ENCODE measurements at regions not wholly inside any gene's neighbourhood (a gene's known extent, or its start where the extent isn't known, plus 50 kb on each side); places are given as distances from the start of the nearest gene placed in this dataset.

GRCh38 chr1:55428231-55428630 is 213.1 kb upstream of the USP24 start:
- no peaks in the 10 kb centered on the region for H3K27me3 ChIP-seq
- no peaks in the 10 kb centered on the region for H3K79me2 ChIP-seq (ENCODE audit: low read depth)
- DNase-seq (ENCODE audit: low spot score) = no peak
- H3K9me3 ChIP-seq (ENCODE audit: low read depth) = no peaks in the 10 kb centered on the region
- no peak overlapping the region for H3K27ac ChIP-seq
- H3K36me3 ChIP-seq = no peaks in the 10 kb centered on the region
- H3F3A ChIP-seq (ENCODE audit: low read depth) = no peaks in the 10 kb centered on the region
- Mint-ChIP-seq H3K9me3 (peaks cover 3% of the 10 kb centered on the region), H3K27ac (peak overlapping the region; percentile 85), H3K27me3 (ENCODE audit: insufficient read depth, low read depth) (peaks cover 2% of the 10 kb centered on the region), H3K4me3 (no peak overlapping the region), H3K4me1 (peaks cover 14% of the 10 kb centered on the region), H3K36me3 (no peaks in the 10 kb centered on the region)
- H3K4me3 ChIP-seq = no peak overlapping the region
- H3K4me1 ChIP-seq = no peaks in the 10 kb centered on the region
- no peaks in the 10 kb centered on the region for H4K20me1 ChIP-seq (ENCODE audit: low read depth)
- H2AFZ ChIP-seq (replicated peaks) = no peak overlapping the region
- no peak overlapping the region for H3K9ac ChIP-seq
- no peak overlapping the region for H3K4me2 ChIP-seq
- TF ChIP-seq CTCF (IDR thresholded peaks at IDR 0.05) (no peak), EZH2phosphoT487 (IDR thresholded peaks at IDR 0.05) (no peak)

DNA sequence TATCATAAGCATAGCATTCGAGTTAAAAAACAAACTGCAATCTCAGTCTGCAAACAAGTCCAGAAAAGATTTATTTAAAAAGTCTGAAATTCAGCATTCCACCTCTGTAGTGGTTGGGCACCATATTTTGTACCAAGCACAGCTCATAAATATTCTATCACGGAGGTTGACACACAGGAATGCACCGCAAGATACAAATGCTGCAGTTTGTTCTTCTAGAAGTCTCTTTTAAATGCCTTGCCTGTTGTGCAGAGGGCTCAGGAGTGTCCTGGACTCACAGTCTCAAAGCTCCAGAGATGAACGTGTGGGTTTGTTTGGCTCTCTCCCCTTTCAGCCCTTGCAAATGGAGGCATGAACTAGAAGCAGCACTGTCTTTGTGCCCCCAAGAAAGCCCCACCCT is 212.4 kb upstream of the USP24 start:
- Mint-ChIP-seq H3K36me3 (no peaks in the 10 kb centered on the region), H3K4me3 (no peak overlapping the region), H3K27me3 (ENCODE audit: insufficient read depth, low read depth) (peaks cover 2% of the 10 kb centered on the region), H3K9me3 (peaks cover 4% of the 10 kb centered on the region), H3K27ac (no peak overlapping the region), H3K4me1 (peaks cover 14% of the 10 kb centered on the region)
- no peak for DNase-seq (ENCODE audit: low spot score)
- TF ChIP-seq CTCF (IDR thresholded peaks at IDR 0.05) (no peak), EZH2phosphoT487 (IDR thresholded peaks at IDR 0.05) (no peak), EZH2 (IDR thresholded peaks at IDR 0.05) (no peak)
- no peak overlapping the region for H3K27ac ChIP-seq
- H3K36me3 ChIP-seq = no peaks in the 10 kb centered on the region
- no peaks in the 10 kb centered on the region for H3K9me3 ChIP-seq (ENCODE audit: low read depth)
- H3K27me3 ChIP-seq = no peaks in the 10 kb centered on the region
- H3K9ac ChIP-seq = no peak overlapping the region
- no peaks in the 10 kb centered on the region for H4K20me1 ChIP-seq (ENCODE audit: low read depth)
- no peak overlapping the region for H3K4me2 ChIP-seq
- no peaks in the 10 kb centered on the region for H3F3A ChIP-seq (ENCODE audit: low read depth)
- H2AFZ ChIP-seq (replicated peaks) = no peak overlapping the region
- H3K4me1 ChIP-seq = no peaks in the 10 kb centered on the region
- H3K4me3 ChIP-seq = no peak overlapping the region
- no peaks in the 10 kb centered on the region for H3K79me2 ChIP-seq (ENCODE audit: low read depth)

GRCh38 chr1:55426619-55427018 is 211.5 kb upstream of the USP24 start:
- Histone ChIP-seq H3K36me3 (no peaks in the 10 kb centered on the region), H4K20me1 (ENCODE audit: low read depth) (no peaks in the 10 kb centered on the region), H3K4me3 (no peak overlapping the region), H3F3A (ENCODE audit: low read depth) (no peaks in the 10 kb centered on the region), H3K79me2 (ENCODE audit: low read depth) (no peaks in the 10 kb centered on the region), H3K27me3 (no peaks in the 10 kb centered on the region), H3K4me1 (no peaks in the 10 kb centered on the region), H3K9ac (no peak overlapping the region), H2AFZ (replicated peaks) (no peak overlapping the region), H3K9me3 (ENCODE audit: low read depth) (no peaks in the 10 kb centered on the region), H3K27ac (no peak overlapping the region), H3K4me2 (no peak overlapping the region)
- Mint-ChIP-seq H3K27me3 (ENCODE audit: insufficient read depth, low read depth) (no peaks in the 10 kb centered on the region), H3K9me3 (peaks cover 4% of the 10 kb centered on the region), H3K4me1 (peaks cover 15% of the 10 kb centered on the region), H3K36me3 (no peaks in the 10 kb centered on the region), H3K4me3 (no peak overlapping the region), H3K27ac (no peak overlapping the region)
- no peak for DNase-seq (ENCODE audit: low spot score)
- TF ChIP-seq EZH2phosphoT487 (IDR thresholded peaks at IDR 0.05) (no peak), EZH2 (IDR thresholded peaks at IDR 0.05) (no peak), CTCF (IDR thresholded peaks at IDR 0.05) (no peak)

DNA sequence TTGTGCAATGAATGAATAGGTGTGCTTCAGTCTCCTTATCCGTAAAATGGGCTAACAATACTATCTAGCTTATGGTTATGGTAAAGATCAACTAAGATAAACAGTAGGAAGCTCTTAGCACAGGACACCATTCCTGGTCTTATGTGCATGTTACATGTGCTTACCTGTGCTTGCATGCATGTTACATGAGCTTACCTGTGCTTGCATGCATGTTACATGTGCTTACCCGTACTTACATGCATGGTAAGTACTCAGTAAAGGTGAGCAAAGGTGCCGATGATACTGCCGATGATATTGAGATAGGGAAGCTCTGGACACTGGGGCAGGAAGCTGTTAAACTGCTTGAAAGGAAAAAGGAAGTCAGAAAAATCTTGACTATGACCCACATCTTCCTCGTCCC is 211.0 kb upstream of the USP24 start:
- H3K36me3 Mint-ChIP-seq = no peaks in the 10 kb centered on the region
- peaks cover 5% of the 10 kb centered on the region for H3K9me3 Mint-ChIP-seq
- no peaks in the 10 kb centered on the region for H3K4me1 ChIP-seq
- H4K20me1 ChIP-seq (ENCODE audit: low read depth) = no peaks in the 10 kb centered on the region
- H3K4me2 ChIP-seq = no peak overlapping the region
- no peak overlapping the region for H3K4me3 ChIP-seq
- no peaks in the 10 kb centered on the region for H3K9me3 ChIP-seq (ENCODE audit: low read depth)
- H3K27me3 Mint-ChIP-seq (ENCODE audit: insufficient read depth, low read depth) = no peaks in the 10 kb centered on the region
- no peak for DNase-seq (ENCODE audit: low spot score)
- H3K27ac Mint-ChIP-seq = no peak overlapping the region
- no peak overlapping the region for H3K27ac ChIP-seq
- H3K27me3 ChIP-seq = no peaks in the 10 kb centered on the region
- no peaks in the 10 kb centered on the region for H3K36me3 ChIP-seq
- H3K79me2 ChIP-seq (ENCODE audit: low read depth) = no peaks in the 10 kb centered on the region
- TF ChIP-seq CTCF (IDR thresholded peaks at IDR 0.05) = no peak
- TF ChIP-seq EZH2 (IDR thresholded peaks at IDR 0.05) = no peak
- no peak for TF ChIP-seq EZH2phosphoT487 (IDR thresholded peaks at IDR 0.05)
- H2AFZ ChIP-seq (replicated peaks) = no peak overlapping the region
- H3K4me3 Mint-ChIP-seq = no peak overlapping the region
- H3K4me1 Mint-ChIP-seq = peaks cover 19% of the 10 kb centered on the region
- no peak overlapping the region for H3K9ac ChIP-seq
- no peaks in the 10 kb centered on the region for H3F3A ChIP-seq (ENCODE audit: low read depth)

Measured in neural progenitor cell (in vitro differentiated cells).